HG03280 (cell line): ENCODE measurements at regions not wholly inside any gene's neighbourhood (a gene's known extent, or its start where the extent isn't known, plus 50 kb on each side); places are given as distances from the start of the nearest gene placed in this dataset.
A peak's percentile ranks its signal among the peaks of the same experiment; 100 is the strongest.
"Not testable (repeated sequence)": the region's sequence is repeated elsewhere in the genome, so short reads cannot be mapped to it uniquely, and the experiment has no call there.

Experiments
- ATAC-seq: cut with Tn5 transposase; IDR thresholded peaks from one replicate; pipeline ENCODE4 v1.9.1; 2021; ENCODE audit warnings: mild to moderate bottlenecking, moderate library complexity; ENCODE audit not compliant: unreplicated experiment

GRCh38 chr10:53664282-53665019 lies 891.9 kb upstream of the MBL2 start:
- ATAC-seq = no peak

DNA sequence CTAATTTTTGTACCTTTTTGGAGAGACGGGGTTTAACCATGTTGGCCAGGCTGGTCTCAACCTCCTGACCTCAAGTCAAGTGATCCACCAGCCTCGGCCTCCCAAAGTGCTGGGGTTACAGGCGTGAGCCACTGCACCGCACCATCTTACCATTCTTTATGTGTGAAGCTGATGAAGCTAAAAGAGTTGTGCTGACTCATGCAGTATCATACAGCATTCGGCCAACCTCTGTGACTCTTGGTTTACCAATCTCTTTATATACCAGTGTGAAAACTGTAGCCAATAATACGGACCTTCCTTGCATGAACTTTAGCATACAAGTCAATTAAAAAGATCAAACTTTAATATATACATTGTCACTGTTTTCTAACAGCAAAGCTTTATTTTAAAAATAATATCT lies 878.2 kb upstream of the MBL2 start:
- no peak for ATAC-seq

GRCh38 chr10:53647221-53647620 lies 874.6 kb upstream of the MBL2 start:
- not testable (repeated sequence) for ATAC-seq

DNA sequence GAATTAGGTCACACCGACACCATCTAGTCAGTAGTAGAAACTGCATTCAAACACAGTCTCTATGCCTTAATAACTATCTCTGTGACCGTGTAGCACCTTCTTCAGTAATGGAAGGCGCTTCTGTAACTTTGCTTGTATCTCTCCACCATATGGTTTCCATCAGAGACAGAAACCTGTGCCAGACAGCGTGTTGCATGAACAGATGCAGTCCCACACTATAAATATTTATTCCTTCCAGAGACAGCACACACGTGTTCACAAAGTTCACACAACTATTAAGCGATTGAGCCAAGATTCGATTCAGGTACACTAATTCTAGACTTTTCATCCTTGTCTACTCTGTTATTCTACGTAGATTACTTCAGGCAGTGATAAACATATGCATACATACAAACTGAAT lies 873.9 kb upstream of the MBL2 start:
- no peak for ATAC-seq

- no peak for ATAC-seq
These were observed 873.4 kb upstream of the MBL2 start for GRCh38 chr10:53645951-53646350.

GRCh38 chr10:53638006-53638405 lies 865.4 kb upstream of the MBL2 start:
- ATAC-seq = no peak

DNA sequence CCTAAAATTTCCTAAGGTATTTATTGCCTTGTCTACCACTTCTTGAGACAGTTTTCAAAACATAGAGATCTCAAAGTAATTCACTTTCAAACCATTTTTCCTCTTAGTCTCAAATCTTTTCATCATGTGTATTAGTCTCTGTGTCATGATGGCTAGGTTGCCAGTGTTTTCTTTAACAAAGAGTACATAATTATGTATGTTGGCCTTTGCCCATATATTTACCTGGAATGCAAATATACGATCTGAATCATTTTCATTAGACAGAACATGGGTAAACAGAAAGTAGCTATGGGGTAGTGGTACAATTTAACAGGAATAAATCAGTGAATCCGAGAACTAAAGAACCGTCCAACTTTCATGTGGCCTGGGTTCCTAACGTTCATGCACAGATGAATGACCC lies 852.1 kb upstream of the MBL2 start:
- no peak for ATAC-seq

DNA sequence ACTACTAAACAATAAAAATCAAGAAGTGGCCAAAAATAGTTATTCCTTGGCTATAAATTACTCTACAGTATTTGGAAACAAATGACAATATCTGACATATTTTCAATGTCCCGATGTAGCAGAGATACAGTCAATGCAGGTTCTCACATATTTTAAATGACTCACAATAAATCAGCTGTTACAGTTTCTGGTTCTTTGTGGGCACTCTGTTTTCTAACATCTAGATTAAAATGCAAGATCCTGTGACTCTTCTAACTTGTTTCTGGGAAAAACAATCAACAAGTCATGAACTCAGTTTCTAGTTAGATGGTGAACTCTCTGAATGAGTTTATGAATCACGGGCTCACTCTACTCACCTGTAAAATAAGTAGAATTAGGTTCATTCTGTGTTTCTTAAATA lies 849.6 kb upstream of the MBL2 start:
- ATAC-seq = no peak

GRCh38 chr10:53619671-53620070 lies 847.1 kb upstream of the MBL2 start:
- no peak for ATAC-seq

GRCh38 chr10:53607691-53608090 lies 835.1 kb upstream of the MBL2 start:
- ATAC-seq = no peak

GRCh38 chr10:53606981-53607380 lies 834.4 kb upstream of the MBL2 start:
- ATAC-seq = no peak

DNA sequence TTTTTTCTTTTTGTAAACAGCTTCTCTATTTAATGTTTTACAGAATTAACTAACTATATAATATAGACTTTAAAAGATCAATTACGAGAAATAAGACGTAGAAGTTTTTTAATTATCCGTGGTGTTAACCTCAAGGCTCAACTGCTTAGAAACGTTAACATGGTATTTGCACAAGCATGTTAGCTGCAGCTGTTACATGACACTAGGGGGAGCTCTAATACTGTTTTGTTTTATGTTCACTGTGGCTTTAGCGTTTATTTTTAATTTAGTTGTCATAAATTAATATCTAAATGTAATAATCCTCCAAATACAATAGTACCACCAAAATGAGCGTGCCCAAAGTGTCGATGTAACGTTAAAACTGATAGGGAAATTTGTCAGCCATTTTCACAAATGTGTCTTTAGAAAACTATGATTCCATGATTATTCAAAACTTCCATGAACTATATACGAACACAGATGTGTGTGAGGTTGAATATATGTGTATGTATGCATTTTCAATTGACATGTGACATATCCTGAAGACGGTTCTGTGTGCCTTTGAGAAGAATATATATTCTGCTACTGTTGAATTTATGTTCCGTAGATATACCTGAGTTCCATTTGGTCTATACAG lies 828.8 kb upstream of the MBL2 start:
- peak; percentile 69 for ATAC-seq

DNA sequence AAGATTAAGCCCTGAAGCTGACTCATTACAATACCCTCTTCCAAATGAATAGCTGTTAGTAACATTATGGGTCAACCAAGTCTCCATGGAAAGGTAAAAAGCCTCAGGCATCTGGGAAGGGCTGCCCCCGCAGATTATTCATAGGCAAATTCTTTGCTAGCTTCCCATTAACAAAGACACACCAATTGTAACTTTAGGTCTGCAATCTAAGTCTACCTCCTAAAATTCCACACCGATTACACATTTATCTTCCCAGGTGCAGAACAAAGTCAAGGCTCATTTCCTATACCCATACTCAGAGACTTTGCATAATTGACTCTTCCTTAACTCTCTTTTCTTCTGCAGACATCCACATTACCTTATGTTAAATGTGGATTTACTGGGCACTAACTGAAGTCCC lies 826.3 kb upstream of the MBL2 start:
- no peak for ATAC-seq

- no peak for ATAC-seq
These were observed 825.3 kb upstream of the MBL2 start for GRCh38 chr10:53597835-53598251.

- no peak for ATAC-seq
These were observed 807.9 kb upstream of the MBL2 start for GRCh38 chr10:53580465-53580864.

DNA sequence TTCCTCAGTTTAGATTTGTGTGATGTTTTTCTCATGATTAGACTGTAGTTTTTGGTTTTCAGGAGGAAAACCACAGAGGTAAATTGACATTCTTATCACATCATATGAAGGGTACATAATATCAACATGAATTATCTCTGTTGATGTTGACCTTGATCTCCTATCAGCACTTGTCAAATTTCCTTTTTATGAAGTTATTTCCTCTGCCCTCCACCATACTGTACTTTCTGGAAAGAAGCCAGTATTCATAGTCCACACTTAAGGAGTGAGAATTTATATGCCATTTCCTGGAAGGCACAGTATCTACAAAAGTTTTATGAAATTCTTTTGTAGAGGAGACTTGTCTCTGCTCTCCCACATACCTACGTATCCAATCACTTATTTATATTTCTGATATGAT lies 807.2 kb upstream of the MBL2 start:
- ATAC-seq = no peak

- ATAC-seq = no peak
These were observed 801.4 kb upstream of the MBL2 start for GRCh38 chr10:53574024-53574423.

DNA sequence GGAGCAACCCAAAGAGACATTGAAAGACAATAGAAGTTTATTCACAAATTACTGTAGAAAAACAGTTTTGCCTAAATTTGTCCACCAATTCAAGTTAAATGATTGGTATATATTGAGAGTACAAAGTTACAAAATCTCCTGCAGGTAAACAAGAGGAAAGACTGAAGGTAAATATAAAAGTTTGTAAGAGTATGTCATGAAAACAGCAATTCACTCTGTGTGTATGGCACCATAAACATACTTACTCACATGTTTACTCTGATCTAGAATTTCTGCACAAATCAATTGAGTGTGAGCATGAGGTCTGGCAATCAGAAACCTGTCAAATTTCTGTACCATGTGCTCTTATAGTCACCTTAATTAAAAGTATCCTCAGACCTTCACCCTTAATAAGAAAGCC lies 800.9 kb upstream of the MBL2 start:
- ATAC-seq = no peak

DNA sequence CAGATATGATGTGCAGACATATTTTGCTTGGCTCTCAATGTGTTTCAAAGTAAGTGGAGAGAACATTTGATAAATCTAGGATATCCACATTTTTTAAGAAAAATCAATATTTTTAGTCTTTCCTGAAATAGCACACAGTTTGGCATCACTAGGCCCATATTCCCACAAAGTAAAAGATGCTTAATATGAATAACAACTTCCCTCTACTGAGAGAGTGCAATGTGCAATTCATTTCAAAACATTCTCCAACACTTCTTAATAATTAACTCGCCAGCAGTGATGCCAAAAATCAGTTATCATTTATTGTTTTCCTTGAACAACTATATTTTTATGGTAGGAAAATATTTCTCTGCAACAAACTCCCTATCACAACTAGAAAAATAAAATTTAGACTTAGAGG lies 800.2 kb upstream of the MBL2 start:
- ATAC-seq = no peak

DNA sequence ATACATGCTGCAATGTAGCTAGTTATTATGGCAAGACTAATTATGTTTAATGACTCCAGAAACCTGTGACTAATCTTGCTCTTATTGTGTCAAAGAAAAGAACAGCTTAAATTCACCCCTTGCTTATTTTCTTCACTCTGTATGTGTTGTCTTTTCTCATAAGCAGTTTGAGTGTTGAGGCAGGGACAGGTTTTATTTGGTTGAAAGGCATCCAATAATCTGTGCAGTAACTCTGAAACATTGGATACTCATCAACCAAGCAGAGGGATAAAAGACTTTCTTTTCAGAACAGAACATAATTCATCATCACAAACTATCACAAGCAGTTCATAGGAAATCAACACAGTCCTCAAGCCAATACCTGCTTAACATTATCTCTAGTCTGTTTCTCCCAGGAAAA lies 797.6 kb upstream of the MBL2 start:
- no peak for ATAC-seq

- no peak for ATAC-seq
These were observed 796.9 kb upstream of the MBL2 start for GRCh38 chr10:53569455-53569854.

- no peak for ATAC-seq
These were observed 776.1 kb upstream of the MBL2 start for GRCh38 chr10:53548664-53549063.

GRCh38 chr10:53547364-53547763 lies 774.8 kb upstream of the MBL2 start:
- no peak for ATAC-seq
